Inferior parietal cortex (tissue), 1 donor: ENCODE measurements at regions not wholly inside any gene's neighbourhood (a gene's known extent, or its start where the extent isn't known, plus 50 kb on each side); places are given as distances from the start of the nearest gene placed in this dataset.

Source experiments
- DNase-seq: peaks from one replicate; pipeline ENCODE4 v3.0.0-alpha.2; 2016; ENCODE audit errors: extremely low spot score

GRCh38 chr3:147589016-147589415, 179.9 kb downstream of the ZIC1 start:
- no peak for DNase-seq

- no peak for DNase-seq
Observed at GRCh38 chr3:147604136-147604535, 195.0 kb downstream of the ZIC1 start.

- DNase-seq, result no peak
Observed at GRCh38 chr3:147613725-147614124, 204.6 kb downstream of the ZIC1 start.

GRCh38 chr3:147614210-147614609, 205.0 kb downstream of the ZIC1 start:
- no peak for DNase-seq

- DNase-seq, result no peak
Observed at GRCh38 chr3:147615035-147615434, 205.9 kb downstream of the ZIC1 start.

GRCh38 chr3:147616998-147617619, 207.9 kb downstream of the ZIC1 start:
- peak; percentile 34 for DNase-seq

GRCh38 chr3:147618691-147619090, 209.5 kb downstream of the ZIC1 start:
- DNase-seq, result no peak

- DNase-seq, result no peak
Observed at GRCh38 chr3:147619921-147620560, 210.9 kb downstream of the ZIC1 start.

GRCh38 chr3:147620906-147621305, 211.7 kb downstream of the ZIC1 start:
- no peak for DNase-seq

GRCh38 chr3:147630921-147631415, 221.8 kb downstream of the ZIC1 start:
- DNase-seq, result no peak

- DNase-seq, result no peak
Observed at GRCh38 chr3:147640781-147641180, 231.6 kb downstream of the ZIC1 start.

GRCh38 chr3:147645761-147646160, 236.6 kb downstream of the ZIC1 start:
- DNase-seq, result no peak

GRCh38 chr3:147649475-147649874, 240.3 kb downstream of the ZIC1 start:
- no peak for DNase-seq

- DNase-seq, result no peak
Observed at GRCh38 chr3:147651107-147651778, 242.1 kb downstream of the ZIC1 start.

GRCh38 chr3:147652651-147653366, 243.6 kb downstream of the ZIC1 start:
- peak; percentile 18 for DNase-seq

- no peak for DNase-seq
Observed at GRCh38 chr3:147653367-147653923, 244.3 kb downstream of the ZIC1 start.

GRCh38 chr3:147654827-147655226, 245.7 kb downstream of the ZIC1 start:
- no peak for DNase-seq

- no peak for DNase-seq
Observed at GRCh38 chr3:147655236-147655635, 246.1 kb downstream of the ZIC1 start.

GRCh38 chr3:147656023-147656422, 246.9 kb downstream of the ZIC1 start:
- DNase-seq, result no peak

- DNase-seq, result no peak
Observed at GRCh38 chr3:147661916-147662315, 252.8 kb downstream of the ZIC1 start.

GRCh38 chr3:147662705-147663104, 253.5 kb downstream of the ZIC1 start:
- DNase-seq, result no peak

- no peak for DNase-seq
Observed at GRCh38 chr3:147669077-147669476, 259.9 kb downstream of the ZIC1 start.
